ENCODE measurements at regions not wholly inside any gene's neighbourhood (a gene's known extent, or its start where the extent isn't known, plus 50 kb on each side); places are given as distances from the start of the nearest gene placed in this dataset.
"Not testable (repeated sequence)": the region's sequence is repeated elsewhere in the genome, so short reads cannot be mapped to it uniquely, and the experiment has no call there.

DNA sequence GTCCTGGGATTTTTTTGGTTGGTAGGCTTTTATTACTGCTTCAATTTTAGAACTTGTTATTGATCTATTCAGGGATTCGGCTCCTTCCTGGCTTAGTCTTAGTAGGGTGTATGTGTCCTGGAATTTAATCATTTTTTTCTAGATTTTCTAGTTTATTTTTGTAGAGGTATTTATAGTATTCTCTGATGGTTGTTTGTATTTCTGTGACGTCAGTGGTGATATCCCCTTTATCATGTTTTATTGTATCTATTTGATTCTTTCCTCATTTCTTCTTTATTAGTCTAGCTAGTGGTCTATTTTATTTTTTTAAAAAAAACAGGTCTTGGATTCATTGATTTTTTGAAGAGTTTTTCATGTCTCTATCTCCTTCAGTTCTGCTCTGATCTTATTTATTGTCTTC, 193.3 kb upstream of the MAP2 start:
- Mint-ChIP-seq H3K36me3 (no peaks in the 10 kb centered on the region), H3K9me3 (peaks cover 7% of the 10 kb centered on the region)

DNA sequence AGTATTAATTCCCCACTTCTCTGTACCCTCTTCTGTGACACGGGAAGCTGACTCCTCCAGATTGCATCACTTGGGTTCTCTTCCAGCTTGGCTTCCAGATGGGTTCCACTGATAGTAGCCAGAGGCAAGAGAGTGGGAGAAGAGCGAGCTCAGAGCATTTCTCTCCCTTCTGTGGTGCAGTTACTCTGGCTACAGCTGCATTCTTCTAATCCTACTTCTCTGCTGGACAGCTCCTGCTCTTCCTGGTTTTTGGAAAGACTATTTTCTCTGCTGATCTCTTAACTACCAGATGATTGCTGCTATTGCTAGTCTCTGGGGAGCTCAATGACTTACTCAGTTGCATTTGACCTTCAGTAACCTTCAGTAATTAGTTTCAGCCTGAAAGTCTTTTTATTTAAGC, 187.5 kb upstream of the MAP2 start:
- Mint-ChIP-seq H3K4me3 (no peak overlapping the region), H3K36me3 (no peaks in the 10 kb centered on the region), H3K27ac (no peak overlapping the region), H3K9me3 (peaks cover 5% of the 10 kb centered on the region), H3K27me3 (no peaks in the 10 kb centered on the region), H3K4me1 (ENCODE audit: low read depth in 2 of 2) (no peaks in the 10 kb centered on the region)
- ATAC-seq (no peak), DNase-seq (ENCODE audit: low spot score) (no peak)

More for the DNA sequence above, 193.3 kb upstream of the MAP2 start:
- Mint-ChIP-seq H3K27me3 (no peaks in the 10 kb centered on the region), H3K27ac (no peak overlapping the region), H3K4me3 (no peak overlapping the region), H3K4me1 (ENCODE audit: low read depth in 2 of 2) (no peaks in the 10 kb centered on the region)
- DNase-seq (ENCODE audit: low spot score) (no peak), ATAC-seq (no peak)

DNA sequence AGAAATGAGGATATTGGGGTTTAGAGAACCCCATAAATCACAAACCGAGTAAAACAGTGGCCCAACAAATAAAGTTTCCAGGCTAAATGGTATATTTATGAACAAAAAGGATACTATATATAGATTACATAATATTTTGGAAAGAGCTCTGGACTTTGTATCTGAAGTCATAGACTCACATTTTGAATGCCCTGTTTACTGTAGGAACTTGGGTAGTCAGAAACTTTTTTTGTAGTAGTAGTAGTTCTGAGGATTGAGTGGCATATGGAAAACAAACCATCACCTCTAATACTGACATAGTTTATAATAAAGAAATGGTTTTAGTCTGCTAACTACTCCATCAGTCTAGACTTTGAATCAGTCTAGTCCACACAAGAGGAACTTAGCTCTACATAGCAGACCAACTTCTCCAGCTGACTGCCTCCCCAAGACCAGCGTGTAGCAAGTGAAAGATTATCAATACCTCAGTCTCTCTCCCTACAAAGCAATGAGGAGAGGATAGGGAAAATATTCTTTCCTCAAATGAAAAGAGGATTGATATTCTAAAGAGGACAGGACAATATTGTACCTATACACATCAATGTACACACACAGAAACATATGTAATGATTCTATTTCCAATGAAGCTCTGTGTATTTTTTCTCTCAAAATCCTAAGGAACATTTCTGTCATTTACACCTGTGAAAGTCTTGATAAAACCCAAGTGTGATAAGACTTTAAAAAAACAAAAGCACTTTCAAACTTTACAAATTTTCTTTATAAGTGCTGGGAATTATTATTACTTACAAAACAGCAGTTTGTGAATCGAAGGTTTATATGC, 184.9 kb upstream of the MAP2 start:
- no peak for ATAC-seq
- no peak for DNase-seq (ENCODE audit: low spot score)
- Mint-ChIP-seq H3K4me1 (ENCODE audit: low read depth in 2 of 2) (no peaks in the 10 kb centered on the region), H3K36me3 (no peaks in the 10 kb centered on the region), H3K27me3 (no peaks in the 10 kb centered on the region), H3K9me3 (peaks cover 11% of the 10 kb centered on the region), H3K4me3 (no peak overlapping the region), H3K27ac (no peak overlapping the region)

DNA sequence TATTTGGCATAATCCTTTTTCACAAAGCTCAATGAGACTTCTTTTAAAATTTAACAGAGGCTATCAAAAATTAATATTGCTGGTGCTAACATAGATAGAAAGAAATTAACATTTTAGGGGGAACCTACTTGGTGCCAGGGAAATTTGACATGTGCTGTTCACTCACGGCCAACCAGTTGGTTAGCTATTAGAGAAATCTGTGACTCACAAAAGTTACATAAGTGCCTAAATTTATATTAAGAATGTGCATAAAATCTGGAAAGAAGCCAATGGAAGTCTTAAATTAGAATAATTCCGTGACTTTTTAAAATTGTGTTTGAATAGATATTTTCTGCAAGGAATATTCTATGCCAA, 184.3 kb upstream of the MAP2 start:
- Mint-ChIP-seq H3K27ac (no peak overlapping the region), H3K36me3 (peaks cover 5% of the 10 kb centered on the region), H3K4me3 (no peak overlapping the region), H3K9me3 (peaks cover 15% of the 10 kb centered on the region), H3K4me1 (ENCODE audit: low read depth in 2 of 2) (no peaks in the 10 kb centered on the region), H3K27me3 (no peaks in the 10 kb centered on the region)
- ATAC-seq (no peak), DNase-seq (ENCODE audit: low spot score) (no peak)

DNA sequence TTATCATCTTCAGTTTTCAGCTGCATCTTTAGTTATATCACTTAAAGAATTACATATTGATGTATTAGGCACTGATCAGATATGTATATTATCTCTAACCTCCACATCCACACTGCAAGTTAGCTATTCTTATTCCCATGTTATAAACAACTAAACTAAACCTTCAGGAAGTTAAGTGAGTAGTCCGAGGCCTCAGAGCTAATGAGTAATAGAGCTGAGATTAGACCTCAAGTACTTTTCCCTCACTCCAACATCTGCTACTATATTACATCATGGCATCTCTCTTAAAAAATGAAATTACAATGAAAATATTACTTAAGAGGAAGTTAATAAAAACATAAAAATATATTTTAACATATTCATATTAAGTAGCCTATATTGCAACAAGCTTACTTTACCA, 183.6 kb upstream of the MAP2 start:
- H3K27me3 Mint-ChIP-seq = no peaks in the 10 kb centered on the region
- DNase-seq (ENCODE audit: low spot score) (no peak), ATAC-seq (no peak)
- H3K4me3 Mint-ChIP-seq = no peak overlapping the region
- H3K36me3 Mint-ChIP-seq = peaks cover 5% of the 10 kb centered on the region
- no peak overlapping the region for H3K27ac Mint-ChIP-seq
- H3K9me3 Mint-ChIP-seq = peaks cover 15% of the 10 kb centered on the region
- no peaks in the 10 kb centered on the region for H3K4me1 Mint-ChIP-seq (ENCODE audit: low read depth in 2 of 2)

DNA sequence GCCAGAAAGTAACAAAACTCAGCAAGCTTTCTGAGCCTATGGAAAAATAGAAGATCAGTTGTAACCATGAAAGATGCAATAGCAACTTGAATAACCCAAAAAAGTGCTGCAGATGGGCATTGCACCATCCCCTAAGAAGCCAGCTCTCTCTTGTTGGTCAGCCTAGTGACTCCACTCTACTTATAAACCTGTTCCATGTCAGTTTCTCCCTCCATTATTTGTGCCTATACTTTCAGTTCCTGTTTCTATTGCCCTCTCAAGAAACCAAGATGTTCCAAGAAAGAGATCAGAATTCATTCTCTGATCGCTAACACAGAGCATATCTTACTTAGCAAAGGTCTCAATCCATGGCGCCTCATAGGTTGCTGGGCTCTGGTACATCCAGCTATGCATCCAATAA, 170.3 kb upstream of the MAP2 start:
- H3K27me3 Mint-ChIP-seq = no peaks in the 10 kb centered on the region
- H3K27ac Mint-ChIP-seq = no peak overlapping the region
- no peak overlapping the region for H3K4me3 Mint-ChIP-seq
- H3K4me1 Mint-ChIP-seq (ENCODE audit: low read depth in 2 of 2) = no peaks in the 10 kb centered on the region
- ATAC-seq (no peak), DNase-seq (ENCODE audit: low spot score) (no peak)
- H3K9me3 Mint-ChIP-seq = peaks cover 3% of the 10 kb centered on the region
- H3K36me3 Mint-ChIP-seq = no peaks in the 10 kb centered on the region

DNA sequence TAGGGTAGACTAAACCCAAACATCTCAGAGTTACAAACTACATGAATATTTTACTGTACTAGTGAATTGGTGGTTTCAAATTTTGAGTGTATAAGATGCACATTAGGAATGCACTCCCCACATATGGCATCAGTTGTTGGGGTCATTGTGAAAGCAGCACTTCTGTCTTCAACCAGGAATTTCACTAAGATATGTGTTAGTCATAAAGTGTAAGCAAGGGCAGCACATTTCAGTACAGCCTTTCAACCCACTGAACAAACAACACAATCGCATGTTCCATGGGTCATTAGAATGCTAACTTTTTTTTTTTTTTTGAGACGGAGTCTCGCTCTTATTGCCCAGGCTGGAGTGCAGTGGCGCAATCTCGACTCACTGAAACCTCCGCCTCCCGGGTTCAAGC, 164.1 kb upstream of the MAP2 start:
- Mint-ChIP-seq H3K9me3 (peaks cover 13% of the 10 kb centered on the region), H3K36me3 (peaks cover 6% of the 10 kb centered on the region), H3K27me3 (no peaks in the 10 kb centered on the region), H3K27ac (no peak overlapping the region), H3K4me3 (no peak overlapping the region), H3K4me1 (ENCODE audit: low read depth in 2 of 2) (no peaks in the 10 kb centered on the region)
- DNase-seq (ENCODE audit: low spot score) = no peak
- ATAC-seq = no peak

DNA sequence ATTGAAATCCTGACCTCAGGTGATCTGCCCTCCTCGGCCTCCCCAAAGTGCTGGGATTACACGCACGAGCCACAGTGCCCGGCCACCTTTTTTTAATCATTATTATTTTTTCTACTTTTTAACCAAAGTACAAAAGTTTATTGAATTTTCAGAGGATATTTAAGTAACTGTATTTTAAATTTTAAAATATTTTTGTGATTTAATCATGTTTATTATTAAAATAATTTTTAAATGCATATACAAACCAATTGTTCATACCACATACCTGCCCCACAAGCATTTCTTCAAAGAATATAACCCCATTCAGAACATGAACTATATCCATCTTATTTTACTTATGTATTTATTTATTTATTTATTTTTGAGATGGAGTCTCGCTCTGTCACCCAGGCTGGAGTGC, 163.6 kb upstream of the MAP2 start:
- ATAC-seq (no peak), DNase-seq (ENCODE audit: low spot score) (no peak)
- H3K4me3 Mint-ChIP-seq = no peak overlapping the region
- peaks cover 6% of the 10 kb centered on the region for H3K36me3 Mint-ChIP-seq
- no peaks in the 10 kb centered on the region for H3K27me3 Mint-ChIP-seq
- H3K9me3 Mint-ChIP-seq = peaks cover 13% of the 10 kb centered on the region
- no peaks in the 10 kb centered on the region for H3K4me1 Mint-ChIP-seq (ENCODE audit: low read depth in 2 of 2)
- H3K27ac Mint-ChIP-seq = no peak overlapping the region

DNA sequence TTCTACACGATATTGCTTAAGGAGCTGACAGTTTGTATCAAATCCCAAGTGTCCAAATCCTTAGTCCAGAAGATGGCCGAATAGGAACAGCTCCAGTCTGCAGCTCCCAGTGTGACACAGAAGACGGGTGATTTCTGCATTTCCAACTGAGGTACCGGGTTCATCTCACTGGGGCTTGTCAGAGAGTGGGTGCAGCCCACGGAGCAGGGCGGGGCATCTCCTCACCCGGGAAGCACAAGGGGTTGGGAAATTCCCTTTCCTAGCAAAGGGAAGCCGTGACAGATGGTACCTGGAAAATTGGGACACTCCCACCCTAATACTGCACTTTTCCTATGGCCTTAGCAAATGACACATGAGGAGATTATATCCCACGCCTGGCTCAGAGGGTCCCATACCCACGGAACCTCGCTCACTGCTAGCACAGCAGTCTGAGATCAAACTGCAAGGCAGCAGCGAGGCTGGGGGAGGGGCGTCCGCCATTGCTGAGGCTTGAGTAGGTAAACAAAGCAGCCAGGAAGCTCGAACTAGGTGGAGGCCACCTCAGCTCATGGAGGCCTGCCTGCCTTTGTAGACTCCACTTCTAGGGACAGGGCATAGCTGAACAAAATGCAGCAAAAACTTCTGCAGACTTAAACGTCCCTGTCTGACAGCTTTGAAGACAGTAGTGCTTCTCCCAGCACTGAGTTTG, 162.3 kb upstream of the MAP2 start:
- not testable (repeated sequence) for H3K36me3 Mint-ChIP-seq; H3K4me1 Mint-ChIP-seq (ENCODE audit: low read depth in 2 of 2); H3K27me3 Mint-ChIP-seq; H3K27ac Mint-ChIP-seq; DNase-seq (ENCODE audit: low spot score); ATAC-seq; H3K4me3 Mint-ChIP-seq
- peaks cover 13% of the 10 kb centered on the region for H3K9me3 Mint-ChIP-seq

DNA sequence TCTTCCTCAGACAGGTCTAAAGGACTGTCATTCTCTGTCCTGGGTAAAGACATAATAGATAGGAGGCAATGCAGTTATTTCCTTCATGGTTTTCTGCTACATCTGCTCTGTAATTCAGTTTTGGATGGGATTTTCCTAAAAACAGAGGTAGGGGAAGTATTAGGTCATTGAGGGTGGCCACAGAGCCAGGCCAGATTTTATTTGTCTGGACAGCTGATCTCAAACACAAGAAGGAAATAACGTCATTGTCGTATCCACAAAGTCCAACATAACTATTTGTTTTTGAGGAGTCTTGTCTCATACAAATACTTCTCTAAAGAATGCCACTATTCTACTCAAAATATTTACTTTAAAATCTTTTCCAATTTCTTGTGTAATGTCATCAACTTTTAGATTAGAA, 154.8 kb upstream of the MAP2 start:
- Mint-ChIP-seq H3K27me3 (no peaks in the 10 kb centered on the region), H3K9me3 (peaks cover 9% of the 10 kb centered on the region), H3K4me1 (ENCODE audit: low read depth in 2 of 2) (no peaks in the 10 kb centered on the region), H3K36me3 (no peaks in the 10 kb centered on the region), H3K4me3 (no peak overlapping the region), H3K27ac (no peak overlapping the region)
- ATAC-seq (no peak), DNase-seq (ENCODE audit: low spot score) (no peak)

DNA sequence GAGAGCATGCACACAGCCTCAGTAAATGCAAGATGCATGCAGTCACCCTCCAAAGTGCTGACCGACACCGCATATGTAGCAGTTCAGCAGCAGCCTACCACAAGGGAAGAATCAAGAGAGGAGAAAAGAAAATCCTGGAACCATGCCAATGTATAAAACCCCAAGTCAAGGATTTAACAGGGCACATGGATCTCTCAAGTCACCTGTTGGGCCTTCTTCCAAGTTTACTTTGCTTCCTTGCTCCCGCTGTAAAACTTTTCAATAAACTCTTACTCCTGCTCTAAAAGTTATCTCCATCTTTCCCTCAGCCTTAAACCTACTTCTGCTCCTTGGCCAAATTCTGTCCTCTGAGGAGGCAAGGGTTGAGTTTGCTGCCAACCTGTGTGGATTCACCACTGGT, 147.8 kb upstream of the MAP2 start:
- H3K9me3 Mint-ChIP-seq = peaks cover 6% of the 10 kb centered on the region
- DNase-seq (ENCODE audit: low spot score) = no peak
- H3K4me1 Mint-ChIP-seq (ENCODE audit: low read depth in 2 of 2) = no peaks in the 10 kb centered on the region
- no peak for ATAC-seq
- no peak overlapping the region for H3K27ac Mint-ChIP-seq
- H3K4me3 Mint-ChIP-seq = no peak overlapping the region
- H3K36me3 Mint-ChIP-seq = peaks cover 7% of the 10 kb centered on the region
- H3K27me3 Mint-ChIP-seq = no peaks in the 10 kb centered on the region

DNA sequence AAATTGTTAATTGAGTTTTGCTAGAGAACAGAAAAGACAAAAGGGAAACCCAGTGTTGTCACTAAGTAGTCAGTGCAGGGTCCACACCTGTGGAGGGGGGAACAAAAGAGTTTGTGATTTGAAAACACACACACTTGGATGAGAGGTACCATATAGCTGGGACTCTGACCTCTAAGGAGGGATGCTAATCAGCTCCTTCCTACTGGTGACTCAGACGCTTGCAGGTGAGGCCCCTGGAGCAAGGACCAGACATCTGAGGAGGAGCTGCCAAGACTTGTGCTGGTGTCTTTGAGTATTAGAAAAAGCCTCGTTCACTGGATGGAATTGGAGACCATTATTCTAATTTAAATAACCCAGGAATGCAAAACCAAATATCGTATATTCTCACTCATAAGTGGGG, 146.4 kb upstream of the MAP2 start:
- no peak for DNase-seq (ENCODE audit: low spot score)
- H3K9me3 Mint-ChIP-seq = peaks cover 6% of the 10 kb centered on the region
- H3K36me3 Mint-ChIP-seq = peaks cover 7% of the 10 kb centered on the region
- H3K4me3 Mint-ChIP-seq = no peak overlapping the region
- no peaks in the 10 kb centered on the region for H3K4me1 Mint-ChIP-seq (ENCODE audit: low read depth in 2 of 2)
- H3K27ac Mint-ChIP-seq = no peak overlapping the region
- no peak for ATAC-seq
- H3K27me3 Mint-ChIP-seq = no peaks in the 10 kb centered on the region

DNA sequence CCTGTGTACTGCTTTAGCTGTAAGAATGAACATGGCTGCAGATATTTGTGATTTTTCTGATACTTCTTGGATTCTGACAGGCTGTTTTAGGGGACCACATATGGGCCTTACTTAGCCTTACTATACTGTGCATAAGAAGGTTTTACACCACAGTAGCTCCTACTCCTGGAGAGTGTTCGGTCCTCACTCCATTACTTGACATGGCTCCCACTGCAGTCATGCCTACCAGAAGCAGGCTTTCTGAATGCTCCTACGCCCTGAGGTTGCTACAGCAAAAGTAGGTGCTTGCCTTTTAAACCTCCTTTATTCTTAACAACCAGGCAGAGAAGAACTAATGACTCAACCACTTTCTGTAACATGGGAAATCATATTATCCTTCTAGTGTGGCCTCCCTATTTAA, 125.2 kb upstream of the MAP2 start:
- H3K4me1 Mint-ChIP-seq (ENCODE audit: low read depth in 2 of 2) = no peaks in the 10 kb centered on the region
- no peak overlapping the region for H3K27ac Mint-ChIP-seq
- peaks cover 13% of the 10 kb centered on the region for H3K9me3 Mint-ChIP-seq
- no peak overlapping the region for H3K4me3 Mint-ChIP-seq
- ATAC-seq (no peak), DNase-seq (ENCODE audit: low spot score) (no peak)
- no peaks in the 10 kb centered on the region for H3K27me3 Mint-ChIP-seq
- H3K36me3 Mint-ChIP-seq = no peaks in the 10 kb centered on the region

DNA sequence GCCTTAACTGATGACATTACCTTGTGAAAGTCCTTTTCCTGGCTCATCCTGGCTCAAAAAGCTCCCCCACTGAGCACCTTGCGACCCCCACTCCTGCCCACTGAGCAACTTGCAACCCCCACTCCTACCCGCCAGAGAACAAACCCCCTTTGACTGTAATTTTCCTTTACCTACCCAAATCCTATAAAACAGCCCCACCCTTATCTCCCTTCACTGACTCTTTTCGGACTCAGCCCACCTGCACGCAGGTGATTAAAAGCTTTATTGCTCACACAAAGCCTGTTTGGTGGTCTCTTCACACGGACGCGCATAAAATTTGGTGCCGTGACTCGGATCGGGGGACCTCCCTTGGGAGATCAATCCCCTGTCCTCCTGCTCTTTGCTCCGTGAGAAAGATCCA, 124.4 kb upstream of the MAP2 start:
- not testable (repeated sequence) for ATAC-seq; H3K4me3 Mint-ChIP-seq; H3K27me3 Mint-ChIP-seq; H3K27ac Mint-ChIP-seq; H3K4me1 Mint-ChIP-seq (ENCODE audit: low read depth in 2 of 2); DNase-seq (ENCODE audit: low spot score); H3K36me3 Mint-ChIP-seq
- H3K9me3 Mint-ChIP-seq = peaks cover 13% of the 10 kb centered on the region

DNA sequence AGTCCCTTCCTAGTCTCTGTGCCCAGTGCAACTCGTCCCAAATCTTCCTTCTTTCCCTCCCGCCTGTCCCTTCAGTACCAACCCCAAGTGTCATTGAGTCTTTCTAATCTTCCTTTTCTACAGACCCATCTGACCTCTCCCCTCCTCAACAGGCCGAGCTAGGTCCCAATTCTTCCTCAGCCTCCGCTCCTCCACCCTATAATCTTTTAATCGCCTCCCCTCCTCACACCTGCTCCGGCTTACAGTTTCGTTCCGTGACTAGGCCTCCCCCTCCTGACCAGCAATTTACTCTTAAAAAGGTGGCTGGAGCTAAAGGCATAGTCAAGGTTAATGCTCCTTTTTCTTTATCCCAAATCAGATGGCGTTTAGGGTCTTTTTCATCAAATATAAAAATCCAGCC, 123.1 kb upstream of the MAP2 start:
- not testable (repeated sequence) for H3K27me3 Mint-ChIP-seq; H3K4me3 Mint-ChIP-seq; DNase-seq (ENCODE audit: low spot score); H3K36me3 Mint-ChIP-seq; H3K4me1 Mint-ChIP-seq (ENCODE audit: low read depth in 2 of 2); ATAC-seq; H3K27ac Mint-ChIP-seq
- peaks cover 13% of the 10 kb centered on the region for H3K9me3 Mint-ChIP-seq
